Skeletal muscle tissue (tissue), 3 donors: ENCODE measurements at regions not wholly inside any gene's neighbourhood (a gene's known extent, or its start where the extent isn't known, plus 50 kb on each side); places are given as distances from the start of the nearest gene placed in this dataset.
"Not testable (repeated sequence)": the region's sequence is repeated elsewhere in the genome, so short reads cannot be mapped to it uniquely, and the experiment has no call there.

Source experiments
- H3K27ac ChIP-seq: one replicate; pipeline ENCODE4 v1.7.0; 2013; ENCODE audit warnings: mild to moderate bottlenecking, low read depth, low read length, inconsistent platforms
- H3K27me3 ChIP-seq, 3 donors: one replicate each; pipeline ENCODE4 v1.7.0; 2013; ENCODE audit warnings: low read length in 3 of 3; ENCODE audit not compliant: control insufficient read depth in 3 of 3, insufficient read depth in 3 of 3
- H3K36me3 ChIP-seq, 3 donors: one replicate each; pipeline ENCODE4 v1.7.0; 2013; ENCODE audit warnings: low read length in 3 of 3; ENCODE audit not compliant: control insufficient read depth in 3 of 3, insufficient read depth in 3 of 3
- H3K4me1 ChIP-seq, 3 donors: one replicate each; pipeline ENCODE4 v1.7.0; 2013; ENCODE audit warnings: low read length in 3 of 3, mild to moderate bottlenecking in 3 of 3; ENCODE audit not compliant: control insufficient read depth in 3 of 3, insufficient read depth in 3 of 3
- H3K4me3 ChIP-seq, 3 donors: one replicate each; pipeline ENCODE4 v1.7.0; 2013; ENCODE audit warnings: low read length in 3 of 3
- H3K9ac ChIP-seq, 3 donors: one replicate each; pipeline ENCODE4 v1.7.0; 2013; ENCODE audit warnings: low read length in 3 of 3, mild to moderate bottlenecking in 3 of 3, moderate library complexity in 2 of 3, low read depth in 1 of 3
- H3K9me3 ChIP-seq, 3 donors: one replicate each; pipeline ENCODE4 v1.7.0; 2013; ENCODE audit warnings: low read length in 3 of 3; ENCODE audit not compliant: control insufficient read depth in 3 of 3
- donor health status: Osteomylitis.

GRCh38 chr20:25867776-25868649 is 171.4 kb upstream of the ZNF337 start:
- peak overlapping the region; percentile 76 to 79 (median 78) for H3K4me3 ChIP-seq
- peak overlapping the region; percentile 53 to 79 (median 78) for H3K9ac ChIP-seq
- peaks cover 24 to 28% (median 27%) of the 10 kb centered on the region in 3 donors for H3K4me1 ChIP-seq
- no peak overlapping the region for H3K27ac ChIP-seq
- no peaks in the 10 kb centered on the region for H3K9me3 ChIP-seq
- H3K36me3 ChIP-seq = no peaks in the 10 kb centered on the region
- peaks cover 0 to 6% (median 0%) of the 10 kb centered on the region in 3 donors for H3K27me3 ChIP-seq

GRCh38 chr20:25867015-25867775 is 170.5 kb upstream of the ZNF337 start:
- not testable (repeated sequence) for H3K36me3 ChIP-seq, H3K27ac ChIP-seq, H3K27me3 ChIP-seq, H3K9me3 ChIP-seq
- H3K4me1 ChIP-seq = peaks cover 32 to 36% (median 35%) of the 10 kb centered on the region in 3 donors
- H3K4me3 ChIP-seq = peak overlapping the region in 2 of 3 donors; percentile 76 to 78
- peak overlapping the region in 1 of 3 donors; percentile 78 for H3K9ac ChIP-seq

GRCh38 chr20:25865715-25866656 is 169.3 kb upstream of the ZNF337 start:
- H3K27ac ChIP-seq = no peak overlapping the region
- no peaks in the 10 kb centered on the region for H3K9me3 ChIP-seq
- peak overlapping the region; percentile 68 to 78 (median 70) for H3K4me3 ChIP-seq
- H3K27me3 ChIP-seq = peaks cover 0 to 6% (median 0%) of the 10 kb centered on the region in 3 donors
- H3K36me3 ChIP-seq = no peaks in the 10 kb centered on the region
- H3K9ac ChIP-seq = peak overlapping the region; percentile 51 to 66 (median 53)
- H3K4me1 ChIP-seq = peaks cover 38 to 46% (median 46%) of the 10 kb centered on the region in 3 donors

- H3K36me3 ChIP-seq, H3K9me3 ChIP-seq, H3K27me3 ChIP-seq, H3K27ac ChIP-seq: not testable (repeated sequence)
- Histone ChIP-seq H3K9ac (peak overlapping the region; percentile 51 to 66 (median 53)), H3K4me1 (peaks cover 46 to 54% (median 54%) of the 10 kb centered on the region in 3 donors), H3K4me3 (peak overlapping the region; percentile 68 to 78 (median 70))
Measured at GRCh38 chr20:25864963-25865714, 168.5 kb upstream of the ZNF337 start.

- no peaks in the 10 kb centered on the region for H3K36me3 ChIP-seq
- H3K27ac ChIP-seq = no peak overlapping the region
- H3K9ac ChIP-seq = no peak overlapping the region
- H3K4me3 ChIP-seq = no peak overlapping the region
- H3K9me3 ChIP-seq = no peaks in the 10 kb centered on the region
- H3K27me3 ChIP-seq = peaks cover 0 to 6% (median 4%) of the 10 kb centered on the region in 3 donors
- H3K4me1 ChIP-seq = peaks cover 47 to 61% (median 58%) of the 10 kb centered on the region in 3 donors
Measured at GRCh38 chr20:25864326-25864962, 167.8 kb upstream of the ZNF337 start.

- H3K9ac ChIP-seq = peak overlapping the region in 2 of 3 donors; percentile 53 to 82
- H3K4me1 ChIP-seq = peaks cover 46 to 65% (median 60%) of the 10 kb centered on the region in 3 donors
- H3K36me3 ChIP-seq = no peaks in the 10 kb centered on the region
- H3K4me3 ChIP-seq = peak overlapping the region; percentile 54 to 80 (median 67)
- peaks cover 0 to 6% (median 4%) of the 10 kb centered on the region in 3 donors for H3K27me3 ChIP-seq
- no peak overlapping the region for H3K27ac ChIP-seq
- H3K9me3 ChIP-seq = no peaks in the 10 kb centered on the region
Measured at GRCh38 chr20:25863536-25864325, 167.1 kb upstream of the ZNF337 start.

- H3K27ac ChIP-seq, H3K36me3 ChIP-seq, H3K9me3 ChIP-seq, H3K27me3 ChIP-seq: not testable (repeated sequence)
- Histone ChIP-seq H3K9ac (peak overlapping the region in 2 of 3 donors; percentile 53 to 82), H3K4me3 (peak overlapping the region; percentile 54 to 80 (median 67)), H3K4me1 (peaks cover 45 to 67% (median 61%) of the 10 kb centered on the region in 3 donors)
Measured at GRCh38 chr20:25862967-25863530, 166.4 kb upstream of the ZNF337 start.
